GM13977 (cell line): ENCODE measurements at regions not wholly inside any gene's neighbourhood (a gene's known extent, or its start where the extent isn't known, plus 50 kb on each side); places are given as distances from the start of the nearest gene placed in this dataset.

Source experiments
- DNase-seq: peaks from one replicate; pipeline ENCODE4 v3.0.0; 2012; ENCODE audit warnings: low spot score
- in situ Hi-C: fragments of 300-500 bp; cut with MboI; formaldehyde crosslinking; loops from one replicate; pipeline ENCODE4 v1.12.0; 2022; ENCODE audit warnings: low sequenced_read_pairs, low pct_unique_long_range_greater_than_20kb, mixed read lengths, inconsistent platforms; ENCODE audit not compliant: unreplicated experiment
- TF ChIP-seq, protein P1 (sequence below): IDR thresholded peaks from 2 replicates; pipeline ENCODE4 v1.5.1; 2012; ENCODE audit warnings: mild to moderate bottlenecking, control low read depth; ENCODE audit not compliant: insufficient read depth; ENCODE audit errors: extremely low read depth, missing control alignments

DNA sequence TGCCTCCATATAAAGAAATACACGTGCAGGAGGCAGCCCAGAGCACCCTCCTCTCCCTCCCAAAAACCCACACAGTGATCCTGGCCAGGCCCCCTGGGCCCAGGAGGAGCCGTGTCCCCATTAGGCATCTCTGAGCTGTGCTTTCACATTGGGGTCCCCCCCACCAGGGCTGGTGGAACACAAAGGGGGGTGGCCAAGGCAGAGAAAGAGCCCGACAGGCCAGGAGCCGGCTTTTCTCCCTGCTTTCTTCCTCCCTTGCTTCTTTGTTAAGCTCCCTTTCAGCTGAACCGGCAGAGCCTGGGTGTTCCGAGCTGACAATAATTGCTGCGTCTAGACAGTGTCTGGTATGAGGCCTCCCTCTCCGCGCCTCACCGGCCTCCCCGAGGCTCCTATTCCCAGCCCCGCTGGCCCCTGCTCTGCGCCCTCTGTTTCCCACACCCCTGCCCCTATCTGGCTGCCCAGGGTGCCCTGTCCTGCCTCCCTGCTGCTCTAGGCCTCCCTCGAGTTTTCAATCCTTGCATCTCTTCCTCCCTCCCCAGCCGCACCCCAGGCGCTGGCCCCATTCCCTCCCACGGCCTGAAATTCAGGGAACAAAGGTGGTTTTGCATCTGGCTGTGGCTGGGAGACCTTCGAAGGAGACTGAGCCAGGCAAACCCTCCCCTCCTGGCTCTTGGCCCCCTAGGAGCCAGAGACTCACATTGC, 120.6 kb downstream of the C9orf50 start:
- no peak for DNase-seq
- in situ Hi-C loops = no loop called here
- TF ChIP-seq, protein P1, sequence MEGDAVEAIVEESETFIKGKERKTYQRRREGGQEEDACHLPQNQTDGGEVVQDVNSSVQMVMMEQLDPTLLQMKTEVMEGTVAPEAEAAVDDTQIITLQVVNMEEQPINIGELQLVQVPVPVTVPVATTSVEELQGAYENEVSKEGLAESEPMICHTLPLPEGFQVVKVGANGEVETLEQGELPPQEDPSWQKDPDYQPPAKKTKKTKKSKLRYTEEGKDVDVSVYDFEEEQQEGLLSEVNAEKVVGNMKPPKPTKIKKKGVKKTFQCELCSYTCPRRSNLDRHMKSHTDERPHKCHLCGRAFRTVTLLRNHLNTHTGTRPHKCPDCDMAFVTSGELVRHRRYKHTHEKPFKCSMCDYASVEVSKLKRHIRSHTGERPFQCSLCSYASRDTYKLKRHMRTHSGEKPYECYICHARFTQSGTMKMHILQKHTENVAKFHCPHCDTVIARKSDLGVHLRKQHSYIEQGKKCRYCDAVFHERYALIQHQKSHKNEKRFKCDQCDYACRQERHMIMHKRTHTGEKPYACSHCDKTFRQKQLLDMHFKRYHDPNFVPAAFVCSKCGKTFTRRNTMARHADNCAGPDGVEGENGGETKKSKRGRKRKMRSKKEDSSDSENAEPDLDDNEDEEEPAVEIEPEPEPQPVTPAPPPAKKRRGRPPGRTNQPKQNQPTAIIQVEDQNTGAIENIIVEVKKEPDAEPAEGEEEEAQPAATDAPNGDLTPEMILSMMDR = no peak

DNA sequence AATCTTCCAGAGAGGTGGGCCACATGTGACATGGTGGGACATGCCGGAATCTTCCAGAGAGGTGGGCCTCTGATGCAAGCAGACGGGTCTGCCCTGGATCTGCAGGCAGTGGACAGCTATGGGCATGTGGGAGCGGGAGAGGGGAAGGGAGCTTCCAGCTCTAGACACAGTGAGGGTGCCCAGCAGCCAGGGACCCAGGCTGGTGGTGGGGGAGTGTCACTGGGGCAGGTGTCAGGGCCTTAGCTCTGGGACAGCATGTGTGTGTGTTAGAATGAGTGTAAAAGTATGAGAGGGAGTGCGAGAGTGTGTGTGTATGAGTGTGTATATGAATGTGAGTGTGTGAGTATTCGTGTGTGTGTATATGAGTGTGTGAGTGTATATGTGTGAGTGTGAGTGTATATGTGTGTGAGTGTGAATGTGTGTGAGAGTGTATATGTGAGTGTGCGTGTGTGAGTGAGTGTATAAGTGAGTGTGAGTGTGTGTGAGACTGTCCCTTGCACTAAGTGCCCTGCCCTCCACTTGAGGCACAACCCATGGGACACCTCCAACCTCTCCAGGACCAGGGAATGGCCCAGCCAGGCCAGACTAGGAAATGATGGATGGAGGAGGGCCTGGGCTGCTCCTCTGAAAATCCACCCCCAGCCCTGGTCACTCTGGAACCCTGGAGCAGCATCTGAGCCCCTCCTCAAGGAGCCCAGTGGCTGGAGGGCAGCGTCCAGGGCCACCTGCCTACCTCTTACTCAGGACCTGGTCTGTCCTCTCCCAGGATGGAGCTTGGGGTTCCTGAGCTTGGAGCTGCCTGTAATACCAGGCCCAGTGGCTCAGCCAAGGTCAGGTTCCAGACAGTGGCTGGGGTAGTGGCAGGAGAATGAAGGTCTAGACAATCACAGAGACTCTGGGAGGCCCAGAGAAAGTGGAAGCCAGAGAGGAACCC, 122.2 kb downstream of the C9orf50 start:
- in situ Hi-C loops = no loop called here
- no peak for DNase-seq
- TF ChIP-seq, protein P1 = no peak

DNA sequence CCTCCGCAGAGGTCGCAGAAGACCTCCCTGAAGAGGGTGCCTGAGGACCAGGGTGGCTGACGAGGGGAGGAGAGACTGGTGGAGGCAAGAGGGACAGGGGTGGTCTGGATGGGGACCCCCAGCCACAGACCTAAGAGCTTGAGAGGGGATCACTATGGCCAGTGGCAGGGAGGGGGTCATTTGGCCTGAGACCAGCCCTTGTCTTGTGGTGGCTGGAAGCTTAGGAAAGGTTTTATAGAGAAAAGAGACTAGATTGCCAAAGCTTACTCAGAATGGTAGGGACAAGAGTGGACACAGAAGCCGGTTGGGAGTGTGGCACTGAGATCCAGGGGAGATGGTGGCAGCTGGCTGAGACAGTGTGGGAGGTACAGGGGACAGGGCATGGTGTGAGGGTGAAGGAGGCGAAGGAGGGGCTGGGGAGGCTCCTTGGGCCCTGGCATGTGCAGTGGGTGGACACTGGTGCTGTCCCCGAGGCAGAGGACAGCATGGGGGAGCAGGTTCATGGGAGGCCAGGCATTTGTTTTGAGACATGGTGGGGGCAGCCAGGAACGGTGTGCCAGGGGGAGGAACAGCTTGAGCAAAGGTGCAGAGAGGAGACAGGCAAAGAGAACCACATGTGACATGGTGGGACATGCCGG, 123.0 kb downstream of the C9orf50 start:
- TF ChIP-seq, protein P1 = no peak
- in situ Hi-C loops = no loop called here
- DNase-seq = no peak

DNA sequence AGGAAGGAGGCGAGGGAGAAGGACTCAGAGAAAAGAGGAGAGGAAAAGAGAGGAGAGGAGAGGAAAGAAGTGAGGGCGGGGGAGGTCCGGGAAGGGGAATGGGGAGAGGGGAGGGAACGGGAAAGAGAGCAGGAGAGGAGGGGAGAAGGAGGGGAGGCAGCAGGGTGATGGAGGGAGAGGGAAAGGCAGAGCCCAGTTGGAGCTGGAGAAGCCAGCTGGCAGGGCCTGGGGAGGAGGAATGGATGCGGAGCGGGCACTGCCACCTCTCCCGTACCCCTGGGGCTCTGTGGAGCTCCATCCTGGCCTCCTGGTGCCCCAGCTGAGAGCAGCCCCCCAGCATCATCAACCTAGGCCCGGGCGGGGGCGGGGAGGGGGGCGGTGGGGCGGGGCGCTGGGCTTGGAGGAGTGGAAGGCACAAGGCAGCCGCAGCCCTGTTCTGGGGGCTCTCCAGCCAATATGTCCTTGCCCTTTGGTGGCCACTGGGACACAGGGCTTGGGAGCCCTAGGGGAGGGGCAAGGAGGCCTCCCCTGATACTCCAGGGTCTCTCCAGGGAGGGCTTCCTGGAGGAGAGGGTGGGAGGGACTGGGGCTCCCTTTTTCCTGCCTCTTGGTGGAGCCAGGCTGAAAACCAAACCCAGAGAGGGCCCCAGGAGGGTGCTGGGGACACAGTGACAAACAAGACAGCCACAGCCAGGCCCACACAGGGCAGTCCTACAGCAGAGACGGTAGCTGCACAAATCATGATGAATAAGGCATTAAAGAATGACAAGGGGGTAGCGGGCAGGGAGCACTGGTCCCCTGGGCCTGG, 123.7 kb downstream of the C9orf50 start:
- TF ChIP-seq, protein P1 = no peak
- in situ Hi-C loops = no loop called here
- DNase-seq = no peak

DNA sequence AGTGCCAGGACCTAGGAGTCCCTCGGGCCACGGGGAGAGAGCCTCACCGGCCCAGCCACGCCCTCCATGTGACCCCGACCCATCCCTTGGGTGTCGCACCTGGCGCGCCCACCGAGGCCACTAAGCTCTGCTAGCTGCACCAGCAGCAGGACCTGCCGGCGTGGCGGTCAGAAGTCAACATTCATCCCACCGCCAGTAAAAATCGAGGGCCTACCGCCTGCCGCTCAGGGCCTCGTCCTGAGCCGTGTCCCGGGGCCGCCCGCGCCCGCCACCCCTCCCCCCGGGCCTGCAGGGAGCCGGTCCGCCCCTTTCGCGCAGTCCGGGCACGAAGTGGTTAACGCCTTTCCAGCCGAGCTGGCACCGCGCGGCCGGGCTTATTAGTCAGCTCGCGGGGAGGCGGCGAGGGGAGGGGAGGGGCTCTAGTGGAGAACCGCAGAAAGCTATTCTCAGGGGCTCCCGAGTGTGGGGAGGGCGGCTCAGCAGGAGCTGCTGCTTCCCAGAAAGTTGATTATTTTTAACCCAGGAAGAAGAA, 124.4 kb downstream of the C9orf50 start:
- in situ Hi-C loops = no loop called here
- TF ChIP-seq, protein P1 = no peak
- DNase-seq = peak; percentile 76
